Astrocyte (in vitro differentiated cells and primary cell): ENCODE measurements at regions not wholly inside any gene's neighbourhood (a gene's known extent, or its start where the extent isn't known, plus 50 kb on each side); places are given as distances from the start of the nearest gene placed in this dataset.
"Not testable (repeated sequence)": the region's sequence is repeated elsewhere in the genome, so short reads cannot be mapped to it uniquely, and the experiment has no call there.

Experiments used
- DNase-seq: peaks from one replicate; pipeline ENCODE4 v3.0.0-alpha.2; 2010; ENCODE audit warnings: low read depth
- FAIRE-seq: peaks from 2 replicates; lab custom pipeline; 2011; peaks lifted over from hg19 to GRCh38; lab: Jason Lieb, UNC
- H2AFZ ChIP-seq: 2 replicates; pipeline ENCODE4 v1.6.0; 2012; ENCODE audit warnings: low read depth, low read length, inconsistent platforms
- H3K27ac ChIP-seq: 2 replicates; pipeline ENCODE4 v1.5.1; 2011; ENCODE audit warnings: low read depth, low read length, inconsistent platforms
- H3K27me3 ChIP-seq: 2 replicates; pipeline ENCODE4 v1.6.0; 2011; ENCODE audit warnings: low read length, inconsistent platforms; ENCODE audit not compliant: insufficient read depth
- H3K36me3 ChIP-seq: 2 replicates; pipeline ENCODE4 v1.5.1; 2011; ENCODE audit warnings: low read length, inconsistent platforms; ENCODE audit not compliant: insufficient read depth
- H3K4me1 ChIP-seq: 2 replicates; pipeline ENCODE4 v1.5.1; 2011; ENCODE audit warnings: low read length, inconsistent platforms; ENCODE audit not compliant: insufficient read depth
- H3K4me2 ChIP-seq: 2 replicates; pipeline ENCODE4 v1.6.0; 2012; ENCODE audit warnings: low read length, inconsistent platforms
- H3K4me3 ChIP-seq: 2 replicates; pipeline ENCODE4 v1.5.1; 2011; ENCODE audit warnings: low read depth, mild to moderate bottlenecking, low read length, inconsistent platforms; ENCODE audit not compliant: insufficient read depth
- H3K79me2 ChIP-seq: 2 replicates; pipeline ENCODE4 v1.6.0; 2012; ENCODE audit warnings: mild to moderate bottlenecking, low read length, inconsistent platforms; ENCODE audit not compliant: insufficient read depth
- H3K9ac ChIP-seq: 2 replicates; pipeline ENCODE4 v1.6.0; 2012; ENCODE audit warnings: mild to moderate bottlenecking, low read length, inconsistent platforms
- H3K9me3 ChIP-seq: 2 replicates; pipeline ENCODE4 v1.5.1; 2012; ENCODE audit warnings: low read depth, mild to moderate bottlenecking, low read length, inconsistent platforms; ENCODE audit not compliant: insufficient read depth
- H4K20me1 ChIP-seq: 2 replicates; pipeline ENCODE4 v1.6.0; 2012; ENCODE audit warnings: low read length, inconsistent platforms; ENCODE audit not compliant: insufficient read depth
- H3K27ac Mint-ChIP-seq: one replicate; pipeline ENCODE4 v1.8.0; 2021; ENCODE audit warnings: mild to moderate bottlenecking, mixed read lengths; ENCODE audit not compliant: unreplicated experiment
- H3K27me3 Mint-ChIP-seq: one replicate; pipeline ENCODE4 v1.8.0; 2021; ENCODE audit warnings: low read depth, mixed read lengths; ENCODE audit not compliant: unreplicated experiment
- H3K36me3 Mint-ChIP-seq: one replicate; pipeline ENCODE4 v1.8.0; 2021; ENCODE audit warnings: low read depth, mixed read lengths; ENCODE audit not compliant: unreplicated experiment
- H3K4me1 Mint-ChIP-seq: one replicate; pipeline ENCODE4 v1.8.0; 2021; ENCODE audit warnings: low read depth, mixed read lengths; ENCODE audit not compliant: unreplicated experiment
- H3K4me3 Mint-ChIP-seq: one replicate; pipeline ENCODE4 v1.8.0; 2021; ENCODE audit warnings: mild to moderate bottlenecking, moderate library complexity, mixed read lengths; ENCODE audit not compliant: unreplicated experiment
- H3K9me3 Mint-ChIP-seq: one replicate; pipeline ENCODE4 v1.8.0; 2021; ENCODE audit warnings: mild to moderate bottlenecking, mixed read lengths; ENCODE audit not compliant: unreplicated experiment
- CTCF ChIP-seq: IDR thresholded peaks from 2 replicates; pipeline ENCODE4 v1.5.1; 2011; ENCODE audit warnings: low read depth, mild to moderate bottlenecking, inconsistent platforms, low read length, moderate library complexity; ENCODE audit not compliant: insufficient read depth
- EZH2 ChIP-seq: IDR thresholded peaks from 2 replicates; pipeline ENCODE4 v1.6.1; 2012; ENCODE audit warnings: mild to moderate bottlenecking, low read length, inconsistent platforms; ENCODE audit not compliant: insufficient read depth

DNA sequence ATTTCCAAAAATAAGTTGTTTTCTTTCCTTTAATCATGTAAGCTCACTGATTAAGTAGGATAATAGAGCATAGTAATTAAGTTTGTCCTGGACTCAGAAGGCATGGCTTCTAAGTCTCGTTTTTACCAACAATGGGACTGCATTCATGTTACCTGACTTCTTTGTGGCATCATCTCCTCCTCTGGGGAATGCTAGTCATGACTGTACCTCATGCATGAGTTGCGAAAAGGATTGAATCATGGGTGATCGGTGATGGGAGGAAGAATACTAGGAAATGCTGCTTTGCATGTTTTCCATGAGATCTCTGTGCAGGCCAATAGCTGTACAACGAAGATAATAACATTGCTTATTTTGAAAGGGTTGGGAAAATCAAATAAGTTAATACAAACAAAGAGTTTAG, 981.6 kb downstream of the CNTNAP5 start:
- Histone ChIP-seq H3K4me1 (peaks cover 11% of the 10 kb centered on the region), H3K27me3 (no peaks in the 10 kb centered on the region)

GRCh38 chr2:125028721-125029120, 1003.6 kb downstream of the CNTNAP5 start:
- H3K36me3 Mint-ChIP-seq, H3K4me3 Mint-ChIP-seq, H3K4me2 ChIP-seq, H3K27me3 Mint-ChIP-seq, FAIRE-seq, H3K27ac Mint-ChIP-seq, H3K4me1 ChIP-seq, H2AFZ ChIP-seq, H3K4me3 ChIP-seq, H3K79me2 ChIP-seq, H4K20me1 ChIP-seq, H3K27ac ChIP-seq, H3K36me3 ChIP-seq, H3K9me3 Mint-ChIP-seq, H3K9ac ChIP-seq, DNase-seq, H3K9me3 ChIP-seq, H3K27me3 ChIP-seq, H3K4me1 Mint-ChIP-seq: not testable (repeated sequence)

More for the DNA sequence above, 981.6 kb downstream of the CNTNAP5 start:
- no peak overlapping the region for H3K4me2 ChIP-seq
- no peaks in the 10 kb centered on the region for H3K36me3 Mint-ChIP-seq
- peaks cover 2% of the 10 kb centered on the region for H3K27me3 Mint-ChIP-seq
- H3K36me3 ChIP-seq: no peaks in the 10 kb centered on the region
- H3K9me3 Mint-ChIP-seq: no peaks in the 10 kb centered on the region
- no peak for FAIRE-seq
- no peak overlapping the region for H3K27ac ChIP-seq
- H3K9ac ChIP-seq: no peak overlapping the region
- H3K4me1 Mint-ChIP-seq: peaks cover 9% of the 10 kb centered on the region
- no peak overlapping the region for H3K27ac Mint-ChIP-seq
- no peaks in the 10 kb centered on the region for H3K79me2 ChIP-seq
- no peak overlapping the region for H3K4me3 Mint-ChIP-seq
- H3K9me3 ChIP-seq: no peaks in the 10 kb centered on the region
- no peak for TF ChIP-seq CTCF
- no peak overlapping the region for H3K4me3 ChIP-seq
- no peaks in the 10 kb centered on the region for H4K20me1 ChIP-seq
- H2AFZ ChIP-seq: no peak overlapping the region
- DNase-seq: no peak

GRCh38 chr2:125033871-125034270, 1008.8 kb downstream of the CNTNAP5 start:
- no peak for DNase-seq
- no peak overlapping the region for H3K27ac ChIP-seq
- TF ChIP-seq EZH2 (no peak), CTCF (no peak)
- Mint-ChIP-seq H3K4me3 (no peak overlapping the region), H3K27me3 (no peaks in the 10 kb centered on the region), H3K9me3 (peaks cover 2% of the 10 kb centered on the region), H3K27ac (no peak overlapping the region), H3K36me3 (no peaks in the 10 kb centered on the region), H3K4me1 (no peaks in the 10 kb centered on the region)
- no peaks in the 10 kb centered on the region for H3K9me3 ChIP-seq
- no peaks in the 10 kb centered on the region for H3K36me3 ChIP-seq
- H3K4me2 ChIP-seq: no peak overlapping the region
- no peaks in the 10 kb centered on the region for H4K20me1 ChIP-seq
- H3K4me1 ChIP-seq: no peaks in the 10 kb centered on the region
- FAIRE-seq: no peak
- no peaks in the 10 kb centered on the region for H3K27me3 ChIP-seq
- no peak overlapping the region for H3K4me3 ChIP-seq
- H2AFZ ChIP-seq: no peak overlapping the region
- no peak overlapping the region for H3K9ac ChIP-seq
- no peaks in the 10 kb centered on the region for H3K79me2 ChIP-seq
